HG03565 (cell line): ENCODE measurements at regions not wholly inside any gene's neighbourhood (a gene's known extent, or its start where the extent isn't known, plus 50 kb on each side); places are given as distances from the start of the nearest gene placed in this dataset.

ENCODE experiments used
- ATAC-seq: cut with Tn5 transposase; IDR thresholded peaks from one replicate; pipeline ENCODE4 v1.9.1; 2021; ENCODE audit warnings: mild to moderate bottlenecking, moderate library complexity; ENCODE audit not compliant: unreplicated experiment

- ATAC-seq = no peak
These were observed 475.3 kb upstream of the RIOK2 start for GRCh38 chr5:97658116-97658900.

- no peak for ATAC-seq
These were observed 483.7 kb upstream of the RIOK2 start for GRCh38 chr5:97666783-97667182.

DNA sequence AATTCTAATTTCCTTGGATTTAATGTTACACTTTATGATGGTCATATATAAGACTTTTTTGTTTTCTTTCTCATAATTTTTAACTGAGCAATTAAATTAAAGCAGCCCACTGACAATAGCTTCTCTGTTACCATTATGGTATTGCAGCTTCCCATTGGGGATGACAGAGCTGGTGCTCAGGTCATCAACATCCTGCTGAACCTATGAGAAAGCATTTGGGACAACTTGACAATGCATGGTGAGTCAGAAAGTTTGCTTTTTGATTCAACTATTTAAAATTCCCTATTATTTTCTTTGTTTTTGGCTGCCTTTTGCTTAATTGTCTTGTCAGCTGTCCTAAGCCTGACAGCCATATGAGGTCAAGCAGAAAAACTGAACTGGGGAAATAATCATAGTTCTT is 487.4 kb upstream of the RIOK2 start:
- ATAC-seq = no peak

- no peak for ATAC-seq
These were observed 493.6 kb upstream of the RIOK2 start for GRCh38 chr5:97676608-97677007.

DNA sequence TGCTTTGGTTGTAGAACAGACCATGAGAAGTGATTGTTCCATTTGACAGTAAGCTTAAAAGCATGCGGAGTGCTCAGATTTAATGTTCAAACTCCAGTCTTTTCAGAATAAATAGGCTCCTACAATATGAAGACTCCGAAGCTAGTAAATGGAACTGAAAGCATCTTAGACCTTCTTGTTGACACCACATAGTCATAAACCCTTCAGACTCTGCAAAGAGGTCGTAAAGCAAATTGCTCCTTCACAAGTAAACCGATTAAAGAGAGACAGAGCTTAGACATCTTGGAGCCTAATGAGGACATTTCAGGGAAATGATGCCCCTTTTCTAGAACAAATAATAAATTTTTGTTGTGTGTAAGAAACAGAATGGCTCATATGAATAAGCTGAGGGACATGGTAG is 511.0 kb upstream of the RIOK2 start:
- no peak for ATAC-seq

GRCh38 chr5:97714424-97714823 is 531.4 kb upstream of the RIOK2 start:
- ATAC-seq = no peak

GRCh38 chr5:97726106-97726505 is 543.1 kb upstream of the RIOK2 start:
- ATAC-seq = no peak

DNA sequence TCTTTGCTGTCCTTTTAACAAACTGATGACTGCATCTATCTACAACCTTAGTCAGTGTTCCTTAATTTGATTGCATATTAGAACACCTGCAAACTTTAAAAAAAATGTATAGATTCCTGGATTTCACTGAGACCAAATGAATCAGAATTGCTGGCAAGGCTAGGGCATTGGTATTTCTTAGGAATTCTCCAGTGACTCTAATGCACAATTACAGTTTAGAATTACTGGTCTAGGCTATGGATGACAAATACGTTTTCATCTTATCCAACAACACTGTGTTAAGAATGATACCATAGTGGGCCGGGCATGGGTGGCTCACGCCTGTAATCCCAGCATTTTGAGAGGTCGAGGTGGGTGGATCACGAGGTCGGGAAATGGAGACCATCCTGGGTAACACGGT is 545.9 kb upstream of the RIOK2 start:
- ATAC-seq = no peak

GRCh38 chr5:97729938-97730337 is 546.9 kb upstream of the RIOK2 start:
- ATAC-seq = no peak

DNA sequence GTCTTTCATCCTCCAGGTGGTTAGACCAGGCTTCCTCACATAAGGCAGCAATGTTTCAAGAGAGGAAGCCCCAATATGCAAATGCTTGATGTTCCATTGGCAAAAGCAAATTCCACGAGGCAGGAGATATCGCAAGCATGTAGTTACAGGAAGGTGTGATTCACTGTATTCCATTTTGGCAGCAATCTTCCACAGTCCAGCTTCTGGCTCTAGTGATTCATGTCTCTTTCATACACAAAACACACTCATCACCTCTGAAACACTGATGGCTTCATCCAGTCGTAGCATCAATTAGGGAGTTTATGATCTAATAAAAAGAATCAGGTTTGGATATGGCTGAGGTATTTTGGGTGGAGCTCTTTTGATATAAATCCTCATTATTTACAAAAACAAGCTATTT is 552.2 kb upstream of the RIOK2 start:
- no peak for ATAC-seq

- no peak for ATAC-seq
These were observed 554.6 kb upstream of the RIOK2 start for GRCh38 chr5:97737608-97738007.

- ATAC-seq = no peak
These were observed 562.8 kb upstream of the RIOK2 start for GRCh38 chr5:97745817-97746216.

DNA sequence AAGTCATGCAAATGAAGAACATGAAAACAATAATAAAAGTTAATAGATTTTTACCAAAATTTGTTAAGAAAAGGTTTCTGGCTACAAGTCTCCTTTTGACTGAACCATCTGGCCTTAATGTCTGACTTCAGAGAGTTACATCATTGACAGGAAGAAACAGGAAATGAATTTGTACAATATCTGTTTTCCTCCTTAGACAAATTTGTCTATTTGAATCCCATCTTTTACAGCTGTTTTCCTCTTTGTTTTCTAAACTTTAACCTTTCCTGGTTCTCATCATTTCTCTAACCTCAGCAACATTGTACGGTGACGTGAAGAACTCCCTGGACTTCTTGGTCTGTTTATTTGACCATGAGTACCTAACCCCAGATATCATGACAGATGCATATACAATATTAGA is 567.5 kb upstream of the RIOK2 start:
- ATAC-seq = no peak

GRCh38 chr5:97751540-97751939 is 568.5 kb upstream of the RIOK2 start:
- ATAC-seq = no peak

GRCh38 chr5:97752871-97753270 is 569.8 kb upstream of the RIOK2 start:
- ATAC-seq = no peak

GRCh38 chr5:97762483-97762882 is 579.4 kb upstream of the RIOK2 start:
- no peak for ATAC-seq

DNA sequence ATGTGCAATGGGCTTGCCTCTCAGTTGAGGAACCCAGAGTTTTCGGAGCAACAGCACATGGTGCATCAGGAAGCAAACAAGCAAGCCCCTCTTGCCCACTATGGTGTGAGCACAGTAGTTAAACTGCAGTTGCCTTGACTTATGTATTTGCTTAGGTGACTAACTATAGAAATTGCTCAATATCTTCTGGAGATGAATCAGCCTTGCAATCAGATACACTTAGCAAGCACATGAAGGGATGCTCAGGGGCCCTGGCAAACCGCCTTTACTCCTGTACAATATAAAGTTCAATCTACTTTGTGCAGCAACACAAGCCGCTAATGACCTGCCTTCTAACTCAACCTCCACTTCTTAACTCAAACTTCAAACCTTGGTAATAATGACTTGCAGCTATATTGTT is 581.7 kb upstream of the RIOK2 start:
- no peak for ATAC-seq

DNA sequence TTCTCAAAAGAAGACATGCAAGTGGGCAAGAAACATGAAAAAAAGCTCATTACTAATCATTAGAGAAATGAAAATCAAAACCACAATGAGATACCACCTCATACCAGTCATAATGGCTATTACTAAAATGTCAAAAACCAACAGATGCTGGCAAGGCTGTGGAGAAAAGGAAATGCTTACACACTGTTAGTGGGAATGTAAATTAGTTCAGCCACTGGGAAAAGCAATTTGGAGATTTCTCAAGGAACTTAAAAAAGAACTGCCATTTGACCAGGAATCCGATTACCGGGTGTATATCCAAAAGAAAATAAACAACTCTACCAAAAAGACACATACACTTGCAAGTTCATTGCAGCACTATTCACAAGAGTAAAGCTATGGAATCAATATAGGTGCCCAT is 595.4 kb upstream of the RIOK2 start:
- ATAC-seq = no peak

GRCh38 chr5:97788369-97788768 is 605.3 kb upstream of the RIOK2 start:
- ATAC-seq = no peak

DNA sequence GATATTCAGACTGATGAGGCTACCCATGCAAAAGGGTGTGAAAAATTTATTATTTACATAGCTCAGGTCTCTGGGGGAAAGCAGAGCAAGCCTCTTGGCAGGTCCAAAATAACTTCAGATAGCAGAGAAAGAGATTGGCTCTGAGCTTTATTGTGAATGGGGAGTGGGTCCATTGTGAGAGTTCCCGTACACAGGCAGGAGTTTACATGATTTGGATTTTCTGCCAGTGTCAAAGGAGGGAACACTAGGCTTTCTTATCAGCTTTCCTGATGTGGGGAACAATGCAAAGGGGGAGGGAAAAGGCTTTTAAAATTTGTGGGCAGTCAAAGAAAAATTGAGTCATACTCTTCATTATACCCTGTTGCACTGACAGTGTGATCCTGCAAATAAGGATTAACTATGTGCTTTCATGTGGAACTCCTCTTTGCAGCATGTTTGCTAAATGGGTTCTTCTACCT is 615.0 kb upstream of the RIOK2 start:
- ATAC-seq = no peak

- no peak for ATAC-seq
These were observed 618.4 kb upstream of the RIOK2 start for GRCh38 chr5:97801461-97801860.

GRCh38 chr5:97820138-97820537 is 637.1 kb upstream of the RIOK2 start:
- ATAC-seq = no peak

- no peak for ATAC-seq
These were observed 649.7 kb upstream of the RIOK2 start for GRCh38 chr5:97832645-97833296.
